Activated T-helper 2 cell treated with anti-CD3 and anti-CD28 coated beads, Interferon-gamma antibody, Interleukin-2, Interleukin-4, amounts not matched to agents 10 μg/mL and 5 μg/mL and 100 μg/mL, durations not matched to agents 14 hours and 24 hours and 36 hours (primary cell): ENCODE measurements at regions not wholly inside any gene's neighbourhood (a gene's known extent, or its start where the extent isn't known, plus 50 kb on each side); places are given as distances from the start of the nearest gene placed in this dataset.
"Not testable (repeated sequence)": the region's sequence is repeated elsewhere in the genome, so short reads cannot be mapped to it uniquely, and the experiment has no call there.

Experiments
- DNase-seq: peaks from one replicate; pipeline ENCODE4 v3.0.0; 2021; ENCODE audit warnings: low spot score
- H3K27ac Mint-ChIP-seq: one replicate; pipeline ENCODE4 v1.8.0; 2021; ENCODE audit warnings: mixed read lengths
- H3K27me3 Mint-ChIP-seq: one replicate; pipeline ENCODE4 v1.8.0; 2021; ENCODE audit warnings: low read depth, mixed read lengths
- H3K36me3 Mint-ChIP-seq: one replicate; pipeline ENCODE4 v1.8.0; 2021; ENCODE audit warnings: low read depth, mixed read lengths
- H3K4me1 Mint-ChIP-seq: one replicate; pipeline ENCODE4 v1.8.0; 2021; ENCODE audit warnings: low read depth, mixed read lengths
- H3K4me3 Mint-ChIP-seq: one replicate; pipeline ENCODE4 v1.8.0; 2021; ENCODE audit warnings: low read depth, mild to moderate bottlenecking, moderate library complexity, mixed read lengths
- H3K9me3 Mint-ChIP-seq: one replicate; pipeline ENCODE4 v1.8.0; 2021; ENCODE audit warnings: mixed read lengths
- intact Hi-C: fragments of 100-400 bp; cut with micrococcal nuclease; formaldehyde crosslinking; loops from one replicate; pipeline ENCODE4 v1.15.1; 2023

GRCh38 chr5:99614888-99615287, 686.1 kb upstream of the CHD1 start:
- Mint-ChIP-seq H3K27ac (no peak overlapping the region), H3K4me3 (no peak overlapping the region), H3K27me3 (no peaks in the 10 kb centered on the region), H3K36me3 (no peaks in the 10 kb centered on the region), H3K4me1 (no peaks in the 10 kb centered on the region), H3K9me3 (no peaks in the 10 kb centered on the region)
- intact Hi-C loops, result no loop called here
- no peak for DNase-seq

GRCh38 chr5:99607124-99607523, 678.3 kb upstream of the CHD1 start:
- intact Hi-C loops, result no loop called here
- no peaks in the 10 kb centered on the region for H3K36me3 Mint-ChIP-seq
- H3K27ac Mint-ChIP-seq, result no peak overlapping the region
- H3K4me1 Mint-ChIP-seq, result no peaks in the 10 kb centered on the region
- no peaks in the 10 kb centered on the region for H3K27me3 Mint-ChIP-seq
- no peak overlapping the region for H3K4me3 Mint-ChIP-seq
- H3K9me3 Mint-ChIP-seq, result no peaks in the 10 kb centered on the region
- no peak for DNase-seq

- Mint-ChIP-seq H3K4me1 (peaks cover 3% of the 10 kb centered on the region), H3K9me3 (no peaks in the 10 kb centered on the region), H3K4me3 (no peak overlapping the region), H3K27me3 (no peaks in the 10 kb centered on the region), H3K36me3 (no peaks in the 10 kb centered on the region), H3K27ac (no peak overlapping the region)
- intact Hi-C loops, result no loop called here
- DNase-seq, result no peak
Observed at GRCh38 chr5:99605904-99606303, 677.1 kb upstream of the CHD1 start.

- H3K4me1 Mint-ChIP-seq, result peaks cover 3% of the 10 kb centered on the region
- H3K27me3 Mint-ChIP-seq, result no peaks in the 10 kb centered on the region
- intact Hi-C loops, result no loop called here
- no peak overlapping the region for H3K27ac Mint-ChIP-seq
- H3K4me3 Mint-ChIP-seq, result no peak overlapping the region
- no peak for DNase-seq
- peaks cover 3% of the 10 kb centered on the region for H3K9me3 Mint-ChIP-seq
- H3K36me3 Mint-ChIP-seq, result no peaks in the 10 kb centered on the region
Observed at GRCh38 chr5:99600952-99601351, 672.1 kb upstream of the CHD1 start.

- H3K9me3 Mint-ChIP-seq, result no peaks in the 10 kb centered on the region
- H3K4me1 Mint-ChIP-seq, result no peaks in the 10 kb centered on the region
- no peak overlapping the region for H3K4me3 Mint-ChIP-seq
- no peaks in the 10 kb centered on the region for H3K27me3 Mint-ChIP-seq
- no peaks in the 10 kb centered on the region for H3K36me3 Mint-ChIP-seq
- no peak for DNase-seq
- no peak overlapping the region for H3K27ac Mint-ChIP-seq
- intact Hi-C loops, result no loop called here
Observed at GRCh38 chr5:99590806-99591205, 662.0 kb upstream of the CHD1 start.

- no peak for DNase-seq
- intact Hi-C loops, result no loop called here
- Mint-ChIP-seq H3K27me3 (no peaks in the 10 kb centered on the region), H3K4me1 (no peaks in the 10 kb centered on the region), H3K36me3 (no peaks in the 10 kb centered on the region), H3K27ac (no peak overlapping the region), H3K4me3 (no peak overlapping the region), H3K9me3 (no peaks in the 10 kb centered on the region)
Observed at GRCh38 chr5:99589424-99589823, 660.6 kb upstream of the CHD1 start.

GRCh38 chr5:99587983-99588382, 659.2 kb upstream of the CHD1 start:
- no peak overlapping the region for H3K4me3 Mint-ChIP-seq
- H3K36me3 Mint-ChIP-seq, result no peaks in the 10 kb centered on the region
- H3K27ac Mint-ChIP-seq, result no peak overlapping the region
- no peaks in the 10 kb centered on the region for H3K27me3 Mint-ChIP-seq
- intact Hi-C loops, result no loop called here
- no peak for DNase-seq
- no peaks in the 10 kb centered on the region for H3K4me1 Mint-ChIP-seq
- no peaks in the 10 kb centered on the region for H3K9me3 Mint-ChIP-seq

GRCh38 chr5:99586878-99587277, 658.1 kb upstream of the CHD1 start:
- H3K4me3 Mint-ChIP-seq, result no peak overlapping the region
- no peaks in the 10 kb centered on the region for H3K27me3 Mint-ChIP-seq
- H3K27ac Mint-ChIP-seq, result no peak overlapping the region
- no peak for DNase-seq
- intact Hi-C loops, result no loop called here
- H3K4me1 Mint-ChIP-seq, result no peaks in the 10 kb centered on the region
- H3K36me3 Mint-ChIP-seq, result no peaks in the 10 kb centered on the region
- H3K9me3 Mint-ChIP-seq, result no peaks in the 10 kb centered on the region

GRCh38 chr5:99581204-99581603, 652.4 kb upstream of the CHD1 start:
- H3K4me3 Mint-ChIP-seq, H3K9me3 Mint-ChIP-seq, H3K27ac Mint-ChIP-seq, DNase-seq, H3K4me1 Mint-ChIP-seq, H3K36me3 Mint-ChIP-seq, H3K27me3 Mint-ChIP-seq, intact Hi-C loops: not testable (repeated sequence)

- H3K4me1 Mint-ChIP-seq, H3K27ac Mint-ChIP-seq, DNase-seq, H3K4me3 Mint-ChIP-seq, H3K36me3 Mint-ChIP-seq, H3K9me3 Mint-ChIP-seq, intact Hi-C loops, H3K27me3 Mint-ChIP-seq: not testable (repeated sequence)
Observed at GRCh38 chr5:99562937-99563627, 634.3 kb upstream of the CHD1 start.

- H3K4me1 Mint-ChIP-seq, result no peaks in the 10 kb centered on the region
- H3K27me3 Mint-ChIP-seq, result no peaks in the 10 kb centered on the region
- no peak overlapping the region for H3K4me3 Mint-ChIP-seq
- H3K9me3 Mint-ChIP-seq, result no peaks in the 10 kb centered on the region
- no peak for DNase-seq
- intact Hi-C loops, result no loop called here
- H3K36me3 Mint-ChIP-seq, result no peaks in the 10 kb centered on the region
- no peak overlapping the region for H3K27ac Mint-ChIP-seq
Observed at GRCh38 chr5:99553211-99553810, 624.5 kb upstream of the CHD1 start.

GRCh38 chr5:99544356-99544755, 615.5 kb upstream of the CHD1 start:
- Mint-ChIP-seq H3K4me3 (no peak overlapping the region), H3K9me3 (no peaks in the 10 kb centered on the region), H3K27me3 (no peaks in the 10 kb centered on the region), H3K36me3 (no peaks in the 10 kb centered on the region), H3K27ac (no peak overlapping the region), H3K4me1 (no peaks in the 10 kb centered on the region)
- intact Hi-C loops, result no loop called here
- DNase-seq, result no peak

- H3K36me3 Mint-ChIP-seq, result no peaks in the 10 kb centered on the region
- intact Hi-C loops, result no loop called here
- DNase-seq, result no peak
- H3K4me1 Mint-ChIP-seq, result no peaks in the 10 kb centered on the region
- no peaks in the 10 kb centered on the region for H3K9me3 Mint-ChIP-seq
- H3K27ac Mint-ChIP-seq, result no peak overlapping the region
- H3K4me3 Mint-ChIP-seq, result no peak overlapping the region
- no peaks in the 10 kb centered on the region for H3K27me3 Mint-ChIP-seq
Observed at GRCh38 chr5:99543841-99544240, 615.0 kb upstream of the CHD1 start.

- H3K9me3 Mint-ChIP-seq, H3K36me3 Mint-ChIP-seq, intact Hi-C loops, H3K4me3 Mint-ChIP-seq, H3K27ac Mint-ChIP-seq, H3K4me1 Mint-ChIP-seq, H3K27me3 Mint-ChIP-seq, DNase-seq: not testable (repeated sequence)
Observed at GRCh38 chr5:99534241-99534640, 605.4 kb upstream of the CHD1 start.
